ENCODE measurements at regions not wholly inside any gene's neighbourhood (a gene's known extent, or its start where the extent isn't known, plus 50 kb on each side); places are given as distances from the start of the nearest gene placed in this dataset.

DNA sequence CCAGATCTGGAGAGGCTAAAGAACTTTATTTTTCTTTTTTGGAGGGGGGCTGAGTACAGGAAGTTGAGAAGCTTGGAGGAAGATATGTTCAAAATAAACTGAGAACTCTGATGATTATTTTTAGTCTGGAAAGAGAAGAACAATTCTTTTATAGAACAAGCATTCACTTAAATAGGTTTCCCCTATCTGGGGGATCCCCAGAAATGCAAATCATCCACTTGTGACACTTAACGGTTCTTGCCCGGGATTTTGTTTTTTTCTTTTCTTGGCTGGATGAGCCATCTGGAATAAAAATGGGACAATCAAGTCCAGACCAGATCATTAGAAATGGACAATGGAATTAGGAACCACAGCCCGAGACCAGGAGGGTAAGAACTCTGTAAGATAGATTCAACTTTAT is 95.9 kb upstream of the EGR2 start:
- H3K9me3 ChIP-seq (ENCODE audit: control insufficient read depth in 1 of 2, insufficient read depth in 1 of 2, low read depth in 1 of 2, low read length in 2 of 2), result no peaks in the 10 kb centered on the region
- H3K9me2 ChIP-seq (ENCODE audit: insufficient read depth), result no peaks in the 10 kb centered on the region
- no peak for ATAC-seq
- ChIA-PET POLR2A (no interaction called here), CTCF (no interaction called here), RAD21 (ENCODE audit: low non-redundant PET in 1 of 2, low total read pairs in 2 of 2, uncharacterized antibody in 2 of 2, unreplicated experiment in 2 of 2) (no interaction called here)
- H3K27me3 ChIP-seq (ENCODE audit: insufficient read depth, low read length), result no peaks in the 10 kb centered on the region
- no peak overlapping the region for H3K4me2 ChIP-seq (ENCODE audit: low read length)
- H3K79me2 ChIP-seq (ENCODE audit: insufficient read depth, low read length), result no peaks in the 10 kb centered on the region
- intact Hi-C loops (cut with micrococcal nuclease), result no loop called here
- DNase-seq (ENCODE audit: low read depth, low spot score), result no peak
- H3K36me3 ChIP-seq (ENCODE audit: control insufficient read depth in 1 of 2, insufficient read depth in 2 of 2, low read length in 2 of 2), result no peaks in the 10 kb centered on the region
- H3K4me1 ChIP-seq (ENCODE audit: control insufficient read depth in 1 of 2, insufficient read depth in 2 of 2, low read length in 2 of 2), result no peaks in the 10 kb centered on the region
- no peaks in the 10 kb centered on the region for H4K20me1 ChIP-seq (ENCODE audit: insufficient read depth)
- no peak overlapping the region for H3K9ac ChIP-seq (ENCODE audit: low read length)
- TF ChIP-seq ZFX (IDR thresholded peaks at IDR 0.05), result no peak
- TF ChIP-seq EZH2 (IDR thresholded peaks at IDR 0.05), result no peak
- TF ChIP-seq YY1 (IDR thresholded peaks at IDR 0.05; ENCODE audit: extremely low read depth, insufficient replicate concordance, low read depth, low read length), result no peak
- TF ChIP-seq SIN3A (IDR thresholded peaks at IDR 0.05; ENCODE audit: low read depth), result no peak
- TF ChIP-seq SP1 (IDR thresholded peaks at IDR 0.05; ENCODE audit: low read depth), result no peak
- no peak for TF ChIP-seq SRF (IDR thresholded peaks at IDR 0.05; ENCODE audit: low read depth)
- TF ChIP-seq FOSL1 (IDR thresholded peaks at IDR 0.05; ENCODE audit: low read depth), result no peak
- TF ChIP-seq EGR1 (IDR thresholded peaks at IDR 0.05; ENCODE audit: low read depth), result no peak
- TF ChIP-seq CBX3 (IDR thresholded peaks at IDR 0.05; ENCODE audit: low read depth), result no peak
- no peak overlapping the region for H3K27ac ChIP-seq (ENCODE audit: low read depth, low read length)
- BruUV-seq (replicated peaks), result no TSS peak
- no peak overlapping the region for H3K4me3 ChIP-seq (replicated peaks in 1 of 2; ENCODE audit: low read depth in 1 of 2, low read length in 2 of 2)
- H2AFZ ChIP-seq (ENCODE audit: low read depth, low read length, poor library complexity, severe bottlenecking), result no peak overlapping the region

DNA sequence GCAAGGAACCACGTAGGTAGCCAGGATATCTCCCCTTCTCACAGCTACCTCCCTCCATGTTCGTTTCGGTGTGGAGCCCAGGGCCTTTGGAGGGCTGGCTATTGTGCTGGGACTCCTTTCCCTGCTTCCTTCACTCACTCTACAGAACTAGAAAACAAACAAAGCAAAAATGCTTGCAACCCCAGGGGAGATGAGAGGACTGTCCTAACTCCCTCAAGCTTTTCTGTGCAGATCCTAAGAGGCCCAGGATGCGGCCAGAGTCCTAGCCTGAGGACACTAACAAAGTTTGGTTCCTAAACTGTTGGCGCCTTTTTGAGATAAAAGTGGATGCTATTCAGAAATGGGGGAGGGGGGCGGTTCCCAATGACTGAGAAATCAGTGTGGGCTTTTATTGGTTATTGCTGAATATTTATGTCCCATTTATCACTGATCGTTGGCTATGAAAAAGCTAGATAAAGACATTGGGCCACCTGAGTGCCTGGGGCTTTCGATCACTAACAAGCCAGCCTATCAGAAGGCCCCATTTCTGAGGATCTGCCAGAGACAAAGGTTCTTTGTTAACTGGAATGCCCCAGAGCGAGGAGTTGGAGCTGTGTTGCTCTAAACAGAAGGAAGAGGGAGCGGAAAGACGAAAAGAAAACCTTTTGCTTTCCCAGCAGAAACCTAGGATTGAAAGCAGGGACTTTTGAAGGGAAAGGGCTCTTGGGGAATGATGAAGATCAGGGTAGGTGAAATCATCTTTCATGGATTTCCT is 95.2 kb upstream of the EGR2 start:
- H3K4me1 ChIP-seq (ENCODE audit: control insufficient read depth in 1 of 2, insufficient read depth in 2 of 2, low read length in 2 of 2), result no peaks in the 10 kb centered on the region
- RAD21 ChIA-PET (ENCODE audit: low non-redundant PET in 1 of 2, low total read pairs in 2 of 2, uncharacterized antibody in 2 of 2, unreplicated experiment in 2 of 2), result no interaction called here
- no peaks in the 10 kb centered on the region for H3K9me2 ChIP-seq (ENCODE audit: insufficient read depth)
- H3K79me2 ChIP-seq (ENCODE audit: insufficient read depth, low read length), result no peaks in the 10 kb centered on the region
- BruUV-seq (replicated peaks), result no TSS peak
- no peak overlapping the region for H3K9ac ChIP-seq (ENCODE audit: low read length)
- CTCF ChIA-PET, result no interaction called here
- TF ChIP-seq EGR1 (IDR thresholded peaks at IDR 0.05; ENCODE audit: low read depth), result no peak
- TF ChIP-seq RAD21 (IDR thresholded peaks at IDR 0.05; ENCODE audit: low read depth), result no peak
- intact Hi-C loops (cut with micrococcal nuclease), result no loop called here
- H3K27me3 ChIP-seq (ENCODE audit: insufficient read depth, low read length), result no peaks in the 10 kb centered on the region
- ATAC-seq (no peak), DNase-seq (ENCODE audit: low read depth, low spot score) (no peak)
- H4K20me1 ChIP-seq (ENCODE audit: insufficient read depth), result no peaks in the 10 kb centered on the region
- H3K27ac ChIP-seq (ENCODE audit: low read depth, low read length), result no peak overlapping the region
- POLR2A ChIA-PET, result no interaction called here
- no peaks in the 10 kb centered on the region for H3K9me3 ChIP-seq (ENCODE audit: control insufficient read depth in 1 of 2, insufficient read depth in 1 of 2, low read depth in 1 of 2, low read length in 2 of 2)
- H3K4me3 ChIP-seq (replicated peaks in 1 of 2; ENCODE audit: low read depth in 1 of 2, low read length in 2 of 2), result no peak overlapping the region
- H3K4me2 ChIP-seq (ENCODE audit: low read length), result no peak overlapping the region
- H3K36me3 ChIP-seq (ENCODE audit: control insufficient read depth in 1 of 2, insufficient read depth in 2 of 2, low read length in 2 of 2), result no peaks in the 10 kb centered on the region
- H2AFZ ChIP-seq (ENCODE audit: low read depth, low read length, poor library complexity, severe bottlenecking), result no peak overlapping the region

Data from HCT116 (cell line).